Hepatocyte (in vitro differentiated cells): ENCODE measurements at regions not wholly inside any gene's neighbourhood (a gene's known extent, or its start where the extent isn't known, plus 50 kb on each side); places are given as distances from the start of the nearest gene placed in this dataset.

Experiments
- DNase-seq: peaks from one replicate; pipeline ENCODE4 v3.0.0-alpha.2; 2016; ENCODE audit warnings: low spot score
- H2AFZ ChIP-seq: fragments of 200-600 bp; sonication (generic); 2 replicates; pipeline ENCODE4 v1.6.0; 2016; ENCODE audit warnings: antibody characterized with exemption, mild to moderate bottlenecking
- H3K27ac ChIP-seq: fragments of 200-600 bp; sonication (generic); 2 replicates; pipeline ENCODE4 v1.5.1; 2016; ENCODE audit warnings: mild to moderate bottlenecking
- H3K27me3 ChIP-seq: fragments of 200-600 bp; sonication (generic); 2 replicates; pipeline ENCODE4 v1.6.1; 2016
- H3K36me3 ChIP-seq: fragments of 200-600 bp; sonication (generic); replicated peaks from 2 replicates; pipeline ENCODE4 v1.5.1; 2016; ENCODE audit warnings: low read depth; ENCODE audit not compliant: insufficient read depth
- H3K4me1 ChIP-seq: fragments of 200-600 bp; sonication (generic); 2 replicates; pipeline ENCODE4 v1.5.1; 2016; ENCODE audit warnings: mild to moderate bottlenecking, moderate library complexity; ENCODE audit not compliant: insufficient read depth
- H3K4me2 ChIP-seq: fragments of 200-600 bp; sonication (generic); 2 replicates; pipeline ENCODE4 v1.6.0; 2016
- H3K4me3 ChIP-seq: fragments of 200-600 bp; sonication (generic); 2 replicates; pipeline ENCODE4 v1.5.1; 2016; ENCODE audit warnings: mild to moderate bottlenecking
- H3K79me2 ChIP-seq: fragments of 200-600 bp; sonication (generic); 2 replicates; pipeline ENCODE4 v1.6.0; 2017; ENCODE audit warnings: mild to moderate bottlenecking
- H3K9me2 ChIP-seq: fragments of 200-600 bp; sonication (generic); replicated peaks from 2 replicates; pipeline ENCODE4 v1.6.0; 2017; ENCODE audit warnings: mild to moderate bottlenecking; ENCODE audit not compliant: insufficient read depth
- H3K9me3 ChIP-seq: fragments of 200-600 bp; sonication (generic); 2 replicates; pipeline ENCODE4 v1.5.1; 2016; ENCODE audit warnings: low read depth, mild to moderate bottlenecking
- H4K20me1 ChIP-seq: fragments of 200-600 bp; sonication (generic); 2 replicates; pipeline ENCODE4 v1.6.0; 2016; ENCODE audit warnings: mild to moderate bottlenecking; ENCODE audit not compliant: insufficient read depth, poor library complexity, severe bottlenecking
- EZH2 ChIP-seq: fragments of 200-600 bp; sonication (generic); IDR thresholded peaks from 2 replicates; pipeline ENCODE4 v1.6.1; 2016; ENCODE audit warnings: antibody characterized with exemption, mild to moderate bottlenecking, borderline replicate concordance
- EZH2phosphoT487 ChIP-seq: fragments of 200-600 bp; sonication (generic); IDR thresholded peaks from one replicate; pipeline ENCODE4 v1.6.1; 2018; ENCODE audit warnings: antibody characterized with exemption, mild to moderate bottlenecking, low read depth, moderate library complexity; ENCODE audit not compliant: unreplicated experiment, severe bottlenecking
- WGBS: methylation state at CpG from one replicate; pipeline ENCODE4 v1.1.6; 2016; ENCODE audit warnings: low lambda C conversion rate; ENCODE audit errors: missing lambda C conversion rate; 5-methylcytosine and 5-hydroxymethylcytosine counted together
- TF ChIP-seq, protein P1 (sequence below): fragments of 200-600 bp; sonication (generic); IDR thresholded peaks from 2 replicates; pipeline ENCODE4 v1.5.1; 2016; ENCODE audit warnings: antibody characterized with exemption, mild to moderate bottlenecking; ENCODE audit not compliant: poor library complexity

DNA sequence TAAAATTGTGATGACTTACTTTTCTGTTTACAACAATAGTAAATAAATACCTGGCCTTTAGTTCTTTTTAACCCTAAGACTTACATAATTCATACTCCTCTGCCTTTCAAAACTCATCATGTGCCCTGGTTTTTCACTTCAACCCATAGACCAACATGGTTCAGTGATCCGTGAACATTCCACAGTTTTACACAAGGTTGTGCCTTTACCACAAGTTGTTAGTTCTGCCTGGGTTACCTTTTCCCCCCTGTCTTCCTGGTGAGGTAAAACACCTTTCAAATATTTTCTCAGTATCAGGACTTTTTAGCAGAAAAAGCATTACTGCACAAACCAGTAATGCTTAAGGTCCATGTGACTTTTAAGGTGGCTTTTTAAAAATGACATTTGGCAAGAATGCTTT is 1466.4 kb downstream of the PLA2G4A start:
- H3K9me3 ChIP-seq, result no peaks in the 10 kb centered on the region
- H3K4me2 ChIP-seq, result no peak overlapping the region
- WGBS, result 78% methylated on average over 1 of the region's 1 CpG
- TF ChIP-seq EZH2phosphoT487 (no peak), EZH2 (no peak)
- TF ChIP-seq, protein P1, sequence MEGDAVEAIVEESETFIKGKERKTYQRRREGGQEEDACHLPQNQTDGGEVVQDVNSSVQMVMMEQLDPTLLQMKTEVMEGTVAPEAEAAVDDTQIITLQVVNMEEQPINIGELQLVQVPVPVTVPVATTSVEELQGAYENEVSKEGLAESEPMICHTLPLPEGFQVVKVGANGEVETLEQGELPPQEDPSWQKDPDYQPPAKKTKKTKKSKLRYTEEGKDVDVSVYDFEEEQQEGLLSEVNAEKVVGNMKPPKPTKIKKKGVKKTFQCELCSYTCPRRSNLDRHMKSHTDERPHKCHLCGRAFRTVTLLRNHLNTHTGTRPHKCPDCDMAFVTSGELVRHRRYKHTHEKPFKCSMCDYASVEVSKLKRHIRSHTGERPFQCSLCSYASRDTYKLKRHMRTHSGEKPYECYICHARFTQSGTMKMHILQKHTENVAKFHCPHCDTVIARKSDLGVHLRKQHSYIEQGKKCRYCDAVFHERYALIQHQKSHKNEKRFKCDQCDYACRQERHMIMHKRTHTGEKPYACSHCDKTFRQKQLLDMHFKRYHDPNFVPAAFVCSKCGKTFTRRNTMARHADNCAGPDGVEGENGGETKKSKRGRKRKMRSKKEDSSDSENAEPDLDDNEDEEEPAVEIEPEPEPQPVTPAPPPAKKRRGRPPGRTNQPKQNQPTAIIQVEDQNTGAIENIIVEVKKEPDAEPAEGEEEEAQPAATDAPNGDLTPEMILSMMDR, result no peak
- no peaks in the 10 kb centered on the region for H3K9me2 ChIP-seq
- H2AFZ ChIP-seq, result no peak overlapping the region
- H3K27ac ChIP-seq, result no peak overlapping the region
- H3K79me2 ChIP-seq, result no peaks in the 10 kb centered on the region
- H3K36me3 ChIP-seq, result no peaks in the 10 kb centered on the region
- H3K27me3 ChIP-seq, result no peaks in the 10 kb centered on the region
- no peaks in the 10 kb centered on the region for H4K20me1 ChIP-seq
- H3K4me3 ChIP-seq, result no peak overlapping the region
- no peaks in the 10 kb centered on the region for H3K4me1 ChIP-seq
- DNase-seq, result no peak

GRCh38 chr1:188302746-188303145 is 1474.0 kb downstream of the PLA2G4A start:
- no peak for DNase-seq
- no peaks in the 10 kb centered on the region for H3K4me1 ChIP-seq
- H3K36me3 ChIP-seq, result no peaks in the 10 kb centered on the region
- H2AFZ ChIP-seq, result no peak overlapping the region
- H3K27ac ChIP-seq, result no peak overlapping the region
- 84% methylated on average over 5 of the region's 5 CpGs for WGBS
- TF ChIP-seq EZH2 (no peak), EZH2phosphoT487 (no peak)
- TF ChIP-seq, protein P1, result no peak
- H3K4me3 ChIP-seq, result no peak overlapping the region
- H4K20me1 ChIP-seq, result no peaks in the 10 kb centered on the region
- no peaks in the 10 kb centered on the region for H3K9me2 ChIP-seq
- H3K27me3 ChIP-seq, result no peaks in the 10 kb centered on the region
- no peak overlapping the region for H3K4me2 ChIP-seq
- H3K79me2 ChIP-seq, result no peaks in the 10 kb centered on the region
- no peaks in the 10 kb centered on the region for H3K9me3 ChIP-seq

GRCh38 chr1:188314557-188315137 is 1485.9 kb downstream of the PLA2G4A start:
- no peak for DNase-seq
- Histone ChIP-seq H2AFZ (no peak overlapping the region), H3K4me1 (no peaks in the 10 kb centered on the region), H3K79me2 (no peaks in the 10 kb centered on the region), H3K27ac (no peak overlapping the region), H4K20me1 (no peaks in the 10 kb centered on the region), H3K9me2 (no peaks in the 10 kb centered on the region), H3K9me3 (no peaks in the 10 kb centered on the region), H3K4me2 (no peak overlapping the region), H3K36me3 (no peaks in the 10 kb centered on the region), H3K4me3 (no peak overlapping the region), H3K27me3 (no peaks in the 10 kb centered on the region)
- TF ChIP-seq EZH2phosphoT487 (no peak), EZH2 (no peak)
- TF ChIP-seq, protein P1, result no peak

- H3K4me2 ChIP-seq, result no peak overlapping the region
- no peak for DNase-seq
- no peak overlapping the region for H3K4me3 ChIP-seq
- no peak overlapping the region for H3K27ac ChIP-seq
- H4K20me1 ChIP-seq, result no peaks in the 10 kb centered on the region
- H3K27me3 ChIP-seq, result no peaks in the 10 kb centered on the region
- no peaks in the 10 kb centered on the region for H3K4me1 ChIP-seq
- no peak overlapping the region for H2AFZ ChIP-seq
- H3K79me2 ChIP-seq, result no peaks in the 10 kb centered on the region
- no peaks in the 10 kb centered on the region for H3K9me2 ChIP-seq
- no peaks in the 10 kb centered on the region for H3K9me3 ChIP-seq
- no peaks in the 10 kb centered on the region for H3K36me3 ChIP-seq
- TF ChIP-seq, protein P1, result no peak
- TF ChIP-seq EZH2 (no peak), EZH2phosphoT487 (no peak)
Measured at GRCh38 chr1:188317894-188318293, 1489.1 kb downstream of the PLA2G4A start.
